K562 (cell line): ENCODE measurements at regions not wholly inside any gene's neighbourhood (a gene's known extent, or its start where the extent isn't known, plus 50 kb on each side); places are given as distances from the start of the nearest gene placed in this dataset.

Source experiments
- ATAC-seq: fragments of 200-7000 bp; cut with Tn5 transposase; 3 replicates; pipeline ENCODE4 v1.9.1; 2020; ENCODE audit warnings: moderate library complexity
- BruUV-seq: library from RNA; stranded (reverse); fragments of 400-500 nt; replicated peaks from 2 replicates; lab custom pipeline; 2021; lab: Mats Ljungman, UMichigan
- CTCF ChIA-PET: fragments of 300-600 bp; formaldehyde crosslinking; extraction: SDS; loops from one replicate; lab custom pipeline; 2021; ENCODE audit warnings: low intra/inter-chr PET ratio; lab: Yijun Ruan, JAX
- POLR2A ChIA-PET: fragments of 300-600, 350-650 bp; sonication (Branson Sonifier 250); formaldehyde crosslinking; extraction: SDS; loops from one replicate; lab custom pipeline; 2021; ENCODE audit warnings: antibody characterized with exemption, inconsistent platforms; lab: Yijun Ruan, JAX
- DNase-seq, 4 experiments: peaks; one replicate each; pipeline versions ENCODE4 v3.0.0 to v3.0.0-alpha.2; 2011 to 2018; ENCODE audit warnings: low spot score in 3 of 4, mixed read lengths in 3 of 4; ENCODE audit errors: extremely low read depth in 1 of 4
- FAIRE-seq: peaks from 2 replicates; lab custom pipeline; 2011; peaks lifted over from hg19 to GRCh38; lab: Jason Lieb, UNC
- H2AFZ ChIP-seq: 2 replicates; pipeline ENCODE4 v1.6.0; 2011; ENCODE audit warnings: low read depth, low read length, control low read depth, inconsistent platforms
- H3K27ac ChIP-seq: fragments of 200-600 bp; 3 replicates; pipeline ENCODE4 v1.8.0; 2011; ENCODE audit warnings: low read depth, mild to moderate bottlenecking, control low read depth, inconsistent platforms, low read length, moderate library complexity, mixed read lengths; ENCODE audit errors: extremely low read depth
- H3K27me3 ChIP-seq, 2 experiments: fragments of 300-600 bp in 1 of 2; 2 replicates in 1 of 2; 3 replicates in 1 of 2; pipeline versions ENCODE4 v1.6.0 to v1.8.0; 2011; ENCODE audit warnings: inconsistent platforms in 2 of 2, low read length in 2 of 2, mild to moderate bottlenecking in 1 of 2, mixed read lengths in 1 of 2, moderate library complexity in 1 of 2; ENCODE audit not compliant: control insufficient read depth in 2 of 2, insufficient read depth in 2 of 2
- H3K36me3 ChIP-seq: fragments of 300-600 bp; 3 replicates; pipeline ENCODE4 v1.8.0; 2011; ENCODE audit warnings: mild to moderate bottlenecking, low read length, inconsistent platforms; ENCODE audit not compliant: control insufficient read depth, insufficient read depth
- H3K4me1 ChIP-seq, 2 experiments: fragments of 200-600 bp in 1 of 2; replicated peaks in 1 of 2; 2 replicates in 1 of 2; 3 replicates in 1 of 2; pipeline versions ENCODE4 v1.5.1 to v1.8.0; 2011; ENCODE audit warnings: inconsistent platforms in 2 of 2, low read length in 2 of 2, mild to moderate bottlenecking in 1 of 2, mixed read lengths in 1 of 2, moderate library complexity in 1 of 2; ENCODE audit not compliant: control insufficient read depth in 2 of 2, insufficient read depth in 2 of 2
- H3K4me2 ChIP-seq: 2 replicates; pipeline ENCODE4 v1.6.1; 2011; ENCODE audit warnings: low read length, control low read depth, inconsistent platforms, mixed read lengths; ENCODE audit not compliant: insufficient read depth
- H3K4me3 ChIP-seq: fragments of 200-600 bp; sonication (generic), shearing (Covaris generic); 2 replicates; pipeline ENCODE4 v1.5.1; 2016; ENCODE audit warnings: control low read depth, inconsistent platforms
- H3K79me2 ChIP-seq: fragments of 200-600 bp; 3 replicates; pipeline ENCODE4 v1.8.0; 2011; ENCODE audit warnings: low read length, inconsistent platforms; ENCODE audit not compliant: control insufficient read depth, insufficient read depth
- H3K9ac ChIP-seq, 2 experiments: 2 replicates each; pipeline versions ENCODE4 v1.6.0 to v1.6.1; 2011; ENCODE audit warnings: low read depth in 2 of 2, low read length in 2 of 2, control low read depth in 1 of 2, inconsistent platforms in 1 of 2, mild to moderate bottlenecking in 1 of 2, mixed read lengths in 1 of 2; ENCODE audit not compliant: insufficient read depth in 1 of 2
- H3K9me1 ChIP-seq: one replicate; pipeline ENCODE4 v1.6.0; 2011; ENCODE audit warnings: inconsistent platforms, mild to moderate bottlenecking, low read length, moderate library complexity; ENCODE audit not compliant: control insufficient read depth, insufficient read depth
- H3K9me3 ChIP-seq: replicated peaks from 2 replicates; pipeline ENCODE4 v1.5.1; 2011; ENCODE audit warnings: low read depth, low read length, inconsistent platforms; ENCODE audit not compliant: control insufficient read depth, insufficient read depth
- H4K20me1 ChIP-seq: replicated peaks from 2 replicates; pipeline ENCODE4 v1.6.1; 2011; ENCODE audit warnings: low read length, inconsistent platforms, mixed read lengths; ENCODE audit not compliant: control insufficient read depth, insufficient read depth
- ASH1L ChIP-seq: fragments of 450-650 bp; IDR thresholded peaks from 2 replicates; pipeline ENCODE4 v1.6.1; 2018; ENCODE audit warnings: borderline replicate concordance, mild to moderate bottlenecking, low read depth; ENCODE audit not compliant: partially characterized antibody
- BDP1 ChIP-seq: IDR thresholded peaks from 3 replicates; pipeline ENCODE4 v1.6.1; 2011; ENCODE audit not compliant: insufficient read length, insufficient read depth
- CBX2 ChIP-seq: fragments of 200-600 bp; sonication (generic); IDR thresholded peaks from one replicate; pipeline ENCODE4 v1.6.1; 2012; ENCODE audit warnings: mild to moderate bottlenecking, low read length, inconsistent platforms; ENCODE audit not compliant: insufficient read depth, poor library complexity, severe bottlenecking
- MAFG ChIP-seq: fragments of 450-650 bp; conservative IDR thresholded peaks from 2 replicates; pipeline ENCODE4 v1.6.1; 2016; ENCODE audit warnings: missing genetic modification characterization, missing compliant biosample characterization
- MEIS2 ChIP-seq: fragments of 450-650 bp; IDR thresholded peaks from 2 replicates; pipeline ENCODE4 v1.6.1; 2014; ENCODE audit warnings: mild to moderate bottlenecking; ENCODE audit not compliant: partially characterized antibody
- POLR2A ChIP-seq: fragments of 450-650 bp; conservative IDR thresholded peaks from 2 replicates; pipeline ENCODE4 v1.6.1; 2016
- RFX7 ChIP-seq: fragments of 250-450 bp; sonication (Bioruptor Pico); IDR thresholded peaks from 2 replicates; pipeline ENCODE4 v1.5.1; 2021; ENCODE audit warnings: mild to moderate bottlenecking
- ZC3H8 ChIP-seq: fragments of 450-650 bp; IDR thresholded peaks from 2 replicates; pipeline ENCODE4 v1.6.1; 2017
- WGBS: fragments of 100-300 bp; shearing (Covaris generic); methylation state at CpG from one replicate; pipeline ENCODE4 v1.1.6; 2016; ENCODE audit warnings: low coverage, mixed read lengths; ENCODE audit not compliant: insufficient coverage; ENCODE audit errors: missing lambda C conversion rate; 5-methylcytosine and 5-hydroxymethylcytosine counted together
- in situ Hi-C: fragments of 300-500 bp; cut with MboI; formaldehyde crosslinking; loops from 4 replicates; pipeline ENCODE4 v1.15.0; 2018; ENCODE audit warnings: inconsistent platforms, mixed read lengths
- intact Hi-C: fragments of 100-400 bp; cut with micrococcal nuclease; formaldehyde crosslinking; loops from 2 replicates; pipeline ENCODE4 v1.14.2; 2022
- TF ChIP-seq, protein P1 (sequence below): fragments of 450-650 bp; formaldehyde crosslinking; IDR thresholded peaks from 2 replicates; pipeline ENCODE4 v1.4.0; 2022; ENCODE audit warnings: missing genetic modification characterization
- TF ChIP-seq, protein P2 (sequence below): fragments of 450-650 bp; IDR thresholded peaks from 2 replicates; pipeline ENCODE4 v1.6.1; 2017; ENCODE audit warnings: antibody characterized with exemption
- TF ChIP-seq, protein P3 (sequence below): fragments of 450-650 bp; IDR thresholded peaks from 2 replicates; pipeline ENCODE4 v1.6.1; 2017; ENCODE audit warnings: mild to moderate bottlenecking, moderate library complexity

DNA sequence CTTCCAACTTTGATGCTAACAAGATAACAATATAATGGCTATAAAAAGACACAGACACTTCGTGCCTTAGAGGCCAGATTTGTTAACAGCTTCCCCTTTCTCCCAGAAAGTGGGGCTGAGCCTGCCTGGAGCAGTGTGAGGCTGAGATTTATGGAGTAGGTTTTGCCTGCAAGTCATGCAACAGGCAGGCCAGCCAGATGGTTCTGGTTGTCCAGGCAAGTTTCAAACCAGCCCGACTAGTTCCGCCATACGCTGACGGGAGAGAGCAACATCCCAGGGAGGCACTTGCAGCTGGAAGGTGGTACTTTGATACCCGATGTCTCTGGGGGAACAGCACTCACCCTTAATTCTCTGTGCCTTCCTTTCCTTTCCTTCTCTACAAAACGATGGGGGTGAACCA lies 81.3 kb upstream of the NAA20 start:
- Histone ChIP-seq H3K4me1 (no peaks in the 10 kb centered on the region), H3K9me1 (no peaks in the 10 kb centered on the region), H3K9ac (no peak overlapping the region), H3K36me3 (no peaks in the 10 kb centered on the region), H3K9me3 (no peaks in the 10 kb centered on the region), H2AFZ (no peak overlapping the region), H3K4me3 (no peak overlapping the region), H3K79me2 (no peaks in the 10 kb centered on the region), H3K27ac (no peak overlapping the region), H3K4me2 (no peak overlapping the region), H4K20me1 (no peaks in the 10 kb centered on the region), H3K27me3 (peaks cover 2 to 13% of the 10 kb centered on the region in 2 experiments; a peak in 2 of 5 replicates)
- FAIRE-seq: no peak
- CTCF ChIA-PET: no interaction called here
- DNase-seq: no peak
- no peak for TF ChIP-seq ASH1L
- TF ChIP-seq, protein P1, sequence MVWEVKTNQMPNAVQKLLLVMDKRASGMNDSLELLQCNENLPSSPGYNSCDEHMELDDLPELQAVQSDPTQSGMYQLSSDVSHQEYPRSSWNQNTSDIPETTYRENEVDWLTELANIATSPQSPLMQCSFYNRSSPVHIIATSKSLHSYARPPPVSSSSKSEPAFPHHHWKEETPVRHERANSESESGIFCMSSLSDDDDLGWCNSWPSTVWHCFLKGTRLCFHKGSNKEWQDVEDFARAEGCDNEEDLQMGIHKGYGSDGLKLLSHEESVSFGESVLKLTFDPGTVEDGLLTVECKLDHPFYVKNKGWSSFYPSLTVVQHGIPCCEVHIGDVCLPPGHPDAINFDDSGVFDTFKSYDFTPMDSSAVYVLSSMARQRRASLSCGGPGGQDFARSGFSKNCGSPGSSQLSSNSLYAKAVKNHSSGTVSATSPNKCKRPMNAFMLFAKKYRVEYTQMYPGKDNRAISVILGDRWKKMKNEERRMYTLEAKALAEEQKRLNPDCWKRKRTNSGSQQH (CRISPR knock-in tag): no peak
- TF ChIP-seq POLR2A: no peak
- TF ChIP-seq BDP1: no peak
- TF ChIP-seq, protein P2, sequence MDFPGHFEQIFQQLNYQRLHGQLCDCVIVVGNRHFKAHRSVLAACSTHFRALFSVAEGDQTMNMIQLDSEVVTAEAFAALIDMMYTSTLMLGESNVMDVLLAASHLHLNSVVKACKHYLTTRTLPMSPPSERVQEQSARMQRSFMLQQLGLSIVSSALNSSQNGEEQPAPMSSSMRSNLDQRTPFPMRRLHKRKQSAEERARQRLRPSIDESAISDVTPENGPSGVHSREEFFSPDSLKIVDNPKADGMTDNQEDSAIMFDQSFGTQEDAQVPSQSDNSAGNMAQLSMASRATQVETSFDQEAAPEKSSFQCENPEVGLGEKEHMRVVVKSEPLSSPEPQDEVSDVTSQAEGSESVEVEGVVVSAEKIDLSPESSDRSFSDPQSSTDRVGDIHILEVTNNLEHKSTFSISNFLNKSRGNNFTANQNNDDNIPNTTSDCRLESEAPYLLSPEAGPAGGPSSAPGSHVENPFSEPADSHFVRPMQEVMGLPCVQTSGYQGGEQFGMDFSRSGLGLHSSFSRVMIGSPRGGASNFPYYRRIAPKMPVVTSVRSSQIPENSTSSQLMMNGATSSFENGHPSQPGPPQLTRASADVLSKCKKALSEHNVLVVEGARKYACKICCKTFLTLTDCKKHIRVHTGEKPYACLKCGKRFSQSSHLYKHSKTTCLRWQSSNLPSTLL: no peak
- no peak for TF ChIP-seq ZC3H8
- TF ChIP-seq, protein P3, sequence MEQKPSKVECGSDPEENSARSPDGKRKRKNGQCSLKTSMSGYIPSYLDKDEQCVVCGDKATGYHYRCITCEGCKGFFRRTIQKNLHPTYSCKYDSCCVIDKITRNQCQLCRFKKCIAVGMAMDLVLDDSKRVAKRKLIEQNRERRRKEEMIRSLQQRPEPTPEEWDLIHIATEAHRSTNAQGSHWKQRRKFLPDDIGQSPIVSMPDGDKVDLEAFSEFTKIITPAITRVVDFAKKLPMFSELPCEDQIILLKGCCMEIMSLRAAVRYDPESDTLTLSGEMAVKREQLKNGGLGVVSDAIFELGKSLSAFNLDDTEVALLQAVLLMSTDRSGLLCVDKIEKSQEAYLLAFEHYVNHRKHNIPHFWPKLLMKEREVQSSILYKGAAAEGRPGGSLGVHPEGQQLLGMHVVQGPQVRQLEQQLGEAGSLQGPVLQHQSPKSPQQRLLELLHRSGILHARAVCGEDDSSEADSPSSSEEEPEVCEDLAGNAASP: no peak
- TF ChIP-seq MEIS2: no peak
- TF ChIP-seq RFX7 (CRISPR knock-in tag): no peak
- TF ChIP-seq CBX2: no peak
- TF ChIP-seq MAFG: no peak
- WGBS: 2% methylated on average over 5 of the region's 7 CpGs
- intact Hi-C loops (no loop called here), in situ Hi-C loops (no loop called here)
- ATAC-seq: no peak
- POLR2A ChIA-PET: no interaction called here
- no TSS peak for BruUV-seq
